GM12874 (cell line): ENCODE measurements at regions not wholly inside any gene's neighbourhood (a gene's known extent, or its start where the extent isn't known, plus 50 kb on each side); places are given as distances from the start of the nearest gene placed in this dataset.

Experiments
- CTCF ChIP-seq: IDR thresholded peaks from 2 replicates; pipeline ENCODE4 v1.5.1; 2011; ENCODE audit warnings: low read depth, mild to moderate bottlenecking, control low read depth, low read length, moderate library complexity; ENCODE audit not compliant: insufficient read depth

GRCh38 chr14:22416193-22416592, 172.8 kb downstream of the DAD1 start:
- TF ChIP-seq CTCF, result no peak

- TF ChIP-seq CTCF, result no peak
These were observed 173.4 kb downstream of the DAD1 start for GRCh38 chr14:22415605-22415959.

- TF ChIP-seq CTCF, result no peak
These were observed 174.0 kb downstream of the DAD1 start for GRCh38 chr14:22414876-22415604.

GRCh38 chr14:22412926-22413411, 176.1 kb downstream of the DAD1 start:
- TF ChIP-seq CTCF, result no peak

- no peak for TF ChIP-seq CTCF
These were observed 177.5 kb downstream of the DAD1 start for GRCh38 chr14:22411398-22412055.

GRCh38 chr14:22410497-22410896, 178.5 kb downstream of the DAD1 start:
- TF ChIP-seq CTCF, result no peak

- no peak for TF ChIP-seq CTCF
These were observed 180.0 kb downstream of the DAD1 start for GRCh38 chr14:22409006-22409405.
